ENCODE measurements at regions not wholly inside any gene's neighbourhood (a gene's known extent, or its start where the extent isn't known, plus 50 kb on each side); places are given as distances from the start of the nearest gene placed in this dataset.

GRCh38 chr9:80968611-80969010 is 720.7 kb downstream of the TLE1 start:
- no peak for TF ChIP-seq POLR2A (IDR thresholded peaks at IDR 0.05)
- TF ChIP-seq CTCF (IDR thresholded peaks at IDR 0.05): no peak
